H1 (cell line): ENCODE measurements at regions not wholly inside any gene's neighbourhood (a gene's known extent, or its start where the extent isn't known, plus 50 kb on each side); places are given as distances from the start of the nearest gene placed in this dataset.

Experiments used
- CTCF ChIA-PET: fragments of 300-600 bp; sonication (Branson Sonifier 250); formaldehyde crosslinking; loops from one replicate; lab custom pipeline; 2021; ENCODE audit not compliant: partially characterized antibody; lab: Charles Lee
- POLR2A ChIA-PET: fragments of 300-600 bp; sonication (Branson Sonifier 250); formaldehyde crosslinking; loops from one replicate; lab custom pipeline; 2021; ENCODE audit warnings: inconsistent platforms; ENCODE audit not compliant: partially characterized antibody; lab: Charles Lee
- DNase-seq, 2 experiments: peaks; one replicate each; pipeline versions ENCODE4 v3.0.0 to v3.0.0-alpha.2; 2010 to 2022; ENCODE audit warnings: low spot score in 2 of 2, low read depth in 1 of 2, mixed read lengths in 1 of 2
- FAIRE-seq: peaks from 2 replicates; lab custom pipeline; 2011; peaks lifted over from hg19 to GRCh38; lab: Jason Lieb, UNC
- H2AFZ ChIP-seq: 2 replicates; pipeline ENCODE4 v1.8.1; 2012; ENCODE audit warnings: low read length, inconsistent platforms
- H2AK5ac ChIP-seq: 2 replicates; pipeline ENCODE4 v1.6.1; 2013; ENCODE audit warnings: low read depth, low read length
- H2BK120ac ChIP-seq: replicated peaks from 2 replicates; pipeline ENCODE3; 2013; ENCODE audit warnings: low read depth, low read length, inconsistent platforms
- H2BK12ac ChIP-seq: 2 replicates; pipeline ENCODE4 v1.6.1; 2013; ENCODE audit warnings: low read depth, low read length
- H2BK15ac ChIP-seq: 2 replicates; pipeline ENCODE4 v1.6.1; 2013; ENCODE audit warnings: low read length
- H2BK20ac ChIP-seq: 2 replicates; pipeline ENCODE4 v1.6.1; 2013; ENCODE audit warnings: low read length
- H2BK5ac ChIP-seq: 2 replicates; pipeline ENCODE4 v1.6.1; 2013; ENCODE audit warnings: low read depth, low read length
- H3K14ac ChIP-seq: 2 replicates; pipeline ENCODE4 v1.6.1; 2013; ENCODE audit warnings: inconsistent platforms; ENCODE audit not compliant: insufficient read length
- H3K18ac ChIP-seq: 2 replicates; pipeline ENCODE4 v1.6.1; 2013; ENCODE audit warnings: low read length; ENCODE audit errors: extremely low read depth
- H3K23ac ChIP-seq: 2 replicates; pipeline ENCODE4 v1.6.1; 2013; ENCODE audit warnings: inconsistent platforms; ENCODE audit not compliant: insufficient read length
- H3K23me2 ChIP-seq: 2 replicates; pipeline ENCODE4 v1.6.1; 2013; ENCODE audit warnings: low read depth, low read length
- H3K27ac ChIP-seq: 2 replicates; pipeline ENCODE4 v1.6.1; 2011; ENCODE audit warnings: low read depth, low read length, inconsistent platforms
- H3K27me3 ChIP-seq, 4 experiments: replicated peaks in 1 of 4; 1 replicate in 1 of 4; 2 replicates in 3 of 4; pipeline versions ENCODE4 v1.6.1 to v1.8.1; 2011 to 2013; ENCODE audit warnings: low read length in 3 of 4, mild to moderate bottlenecking in 3 of 4, inconsistent platforms in 2 of 4, mixed read lengths in 2 of 4, moderate library complexity in 1 of 4; ENCODE audit not compliant: control insufficient read depth in 3 of 4, insufficient read depth in 3 of 4; ENCODE audit errors: extremely low read depth in 1 of 4
- H3K36me3 ChIP-seq, 4 experiments: 2 replicates each; pipeline versions ENCODE4 v1.6.1 to v1.8.1; 2011 to 2013; ENCODE audit warnings: mild to moderate bottlenecking in 4 of 4, low read length in 3 of 4, moderate library complexity in 2 of 4, control low read depth in 1 of 4, inconsistent platforms in 1 of 4; ENCODE audit not compliant: insufficient read depth in 4 of 4, control insufficient read depth in 2 of 4
- H3K4ac ChIP-seq: replicated peaks from 2 replicates; pipeline ENCODE3; 2013; ENCODE audit warnings: low read length, low read depth, mixed read lengths, inconsistent platforms; ENCODE audit not compliant: insufficient read length
- H3K4me1 ChIP-seq, 4 experiments: replicated peaks in 1 of 4; 1 replicate in 1 of 4; 2 replicates in 3 of 4; pipeline versions ENCODE4 v1.6.1 to v1.8.1; 2011 to 2013; ENCODE audit warnings: low read length in 3 of 4, inconsistent platforms in 2 of 4, mixed read lengths in 1 of 4; ENCODE audit not compliant: insufficient read depth in 4 of 4, control insufficient read depth in 3 of 4
- H3K4me2 ChIP-seq, 2 experiments: 2 replicates each; pipeline versions ENCODE4 v1.6.1 to v1.8.1; 2011 to 2013; ENCODE audit warnings: low read depth in 2 of 2, low read length in 2 of 2, control low read depth in 1 of 2, inconsistent platforms in 1 of 2, mild to moderate bottlenecking in 1 of 2; ENCODE audit not compliant: insufficient read depth in 1 of 2
- H3K4me3 ChIP-seq, 4 experiments: fragments of 200-600, 300-600 bp in 1 of 4; sonication (generic), shearing (Covaris generic), sonication (Bioruptor Twin) in 1 of 4; 2 replicates each; pipeline versions ENCODE4 v1.5.1 to v1.8.1; 2011 to 2016; ENCODE audit warnings: low read length in 4 of 4, low read depth in 3 of 4, control low read depth in 2 of 4, inconsistent platforms in 2 of 4, mild to moderate bottlenecking in 2 of 4, mixed read lengths in 1 of 4, moderate library complexity in 1 of 4; ENCODE audit not compliant: insufficient read depth in 2 of 4; ENCODE audit errors: extremely low read depth in 1 of 4
- H3K56ac ChIP-seq: replicated peaks from 2 replicates; pipeline ENCODE3; 2013; ENCODE audit warnings: low read depth, mild to moderate bottlenecking, mixed read lengths, low read length, inconsistent platforms; ENCODE audit not compliant: insufficient read length
- H3K79me1 ChIP-seq: 2 replicates; pipeline ENCODE4 v1.6.1; 2013; ENCODE audit warnings: low read depth, low read length, control low read depth
- H3K79me2 ChIP-seq, 2 experiments: 2 replicates each; pipeline versions ENCODE4 v1.6.1 to v1.8.1; 2012 to 2013; ENCODE audit warnings: low read length in 2 of 2, mild to moderate bottlenecking in 2 of 2, inconsistent platforms in 1 of 2; ENCODE audit not compliant: insufficient read depth in 2 of 2, control insufficient read depth in 1 of 2
- H3K9ac ChIP-seq, 4 experiments: replicated peaks in 1 of 4; 1 replicate in 1 of 4; 2 replicates in 3 of 4; pipeline versions ENCODE4 v1.6.1 to v1.8.1; 2011 to 2013; ENCODE audit warnings: low read depth in 3 of 4, low read length in 3 of 4, control low read depth in 2 of 4, mild to moderate bottlenecking in 2 of 4, moderate library complexity in 2 of 4, inconsistent platforms in 1 of 4; ENCODE audit errors: extremely low read depth in 1 of 4
- H3K9me3 ChIP-seq, 2 experiments: 2 replicates each; pipeline versions ENCODE4 v1.6.1 to v1.8.1; 2012 to 2013; ENCODE audit warnings: mild to moderate bottlenecking in 2 of 2, moderate library complexity in 2 of 2, control low read depth in 1 of 2, inconsistent platforms in 1 of 2, low read depth in 1 of 2, low read length in 1 of 2, mixed read lengths in 1 of 2; ENCODE audit not compliant: insufficient read depth in 2 of 2
- H4K20me1 ChIP-seq, 2 experiments: replicated peaks in 1 of 2; 2 replicates each; pipeline versions ENCODE3 to v1.8.1; 2011 to 2013; ENCODE audit warnings: inconsistent platforms in 2 of 2, low read length in 2 of 2, mild to moderate bottlenecking in 1 of 2; ENCODE audit not compliant: insufficient read depth in 2 of 2, control insufficient read depth in 1 of 2
- H4K5ac ChIP-seq: 2 replicates; pipeline ENCODE4 v1.6.1; 2013; ENCODE audit warnings: low read length, low read depth, mixed read lengths, inconsistent platforms; ENCODE audit not compliant: insufficient read length
- H4K8ac ChIP-seq: 2 replicates; pipeline ENCODE4 v1.8.0; 2013; ENCODE audit warnings: mild to moderate bottlenecking, moderate library complexity, low read length, inconsistent platforms; ENCODE audit not compliant: insufficient read depth; ENCODE audit errors: extremely low read depth
- H4K91ac ChIP-seq: replicated peaks from 2 replicates; pipeline ENCODE3; 2013; ENCODE audit warnings: low read length, mixed read lengths, inconsistent platforms; ENCODE audit not compliant: insufficient read length
- CBX8 ChIP-seq: fragments of 300-800, 300-1000 bp; sonication (generic); IDR thresholded peaks from 2 replicates; pipeline ENCODE4 v1.7.1; 2016; ENCODE audit warnings: low read depth, low read length, borderline replicate concordance
- SIX5 ChIP-seq: IDR thresholded peaks from 2 replicates; pipeline ENCODE4 v1.6.1; 2011; ENCODE audit warnings: mild to moderate bottlenecking, low read depth, low read length
- TF ChIP-seq, protein P1 (sequence below): IDR thresholded peaks from 2 replicates; pipeline ENCODE4 v1.6.1; 2012; ENCODE audit warnings: inconsistent platforms
- TF ChIP-seq, protein P2 (sequence below), 3 experiments: IDR thresholded peaks; 1 replicate in 2 of 3; 2 replicates in 1 of 3; pipeline versions ENCODE4 v1.5.1 to v1.6.1; 2011; ENCODE audit warnings: low read length in 3 of 3, mild to moderate bottlenecking in 3 of 3, inconsistent platforms in 2 of 3, low read depth in 1 of 3, moderate library complexity in 1 of 3; ENCODE audit not compliant: insufficient read depth in 1 of 3; ENCODE audit errors: control extremely low read depth in 1 of 3

DNA sequence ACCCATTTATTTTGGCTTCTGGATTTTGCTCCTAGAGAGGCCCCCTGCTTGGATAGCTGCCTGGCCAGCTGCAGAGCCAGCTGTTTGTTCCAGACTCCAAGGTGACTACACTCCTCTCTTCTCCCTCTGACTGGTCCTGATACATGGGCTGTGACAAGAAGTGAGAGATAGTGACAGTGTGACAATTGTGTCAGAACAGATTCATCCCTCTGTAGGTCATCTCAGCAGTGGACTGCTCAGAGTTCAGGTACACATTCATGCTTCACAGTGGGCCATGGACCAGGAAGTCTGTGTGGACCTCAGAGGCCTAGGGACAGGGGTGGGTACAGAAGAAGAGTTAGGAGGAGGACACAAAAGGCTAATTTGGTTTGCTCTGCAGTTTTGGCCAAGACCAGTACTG, 188.2 kb upstream of the MKLN1 start:
- Histone ChIP-seq H3K18ac (no peak overlapping the region), H4K91ac (no peak overlapping the region), H3K27ac (no peak overlapping the region), H4K20me1 (no peaks in the 10 kb centered on the region), H3K36me3 (no peaks in the 10 kb centered on the region), H3K23ac (no peak overlapping the region), H3K4ac (no peak overlapping the region), H3K23me2 (no peaks in the 10 kb centered on the region), H3K79me1 (no peaks in the 10 kb centered on the region; the same call in 1 of the 2 replicates), H2BK12ac (no peak overlapping the region), H4K8ac (no peak overlapping the region), H2AK5ac (no peak overlapping the region), H3K9me3 (no peaks in the 10 kb centered on the region), H3K56ac (no peak overlapping the region), H3K14ac (no peak overlapping the region), H3K9ac (no peak overlapping the region), H4K5ac (no peak overlapping the region), H3K4me2 (no peak overlapping the region), H2BK5ac (no peak overlapping the region), H3K79me2 (no peaks in the 10 kb centered on the region), H2BK20ac (no peak overlapping the region), H3K27me3 (no peaks in the 10 kb centered on the region), H2BK15ac (no peak overlapping the region), H2AFZ (no peak overlapping the region), H3K4me1 (no peaks in the 10 kb centered on the region), H3K4me3 (no peak overlapping the region), H2BK120ac (no peak overlapping the region)
- no peak for FAIRE-seq
- ChIA-PET POLR2A (no interaction called here), CTCF (no interaction called here)
- no peak for DNase-seq
- no peak for TF ChIP-seq SIX5
- TF ChIP-seq, protein P1, sequence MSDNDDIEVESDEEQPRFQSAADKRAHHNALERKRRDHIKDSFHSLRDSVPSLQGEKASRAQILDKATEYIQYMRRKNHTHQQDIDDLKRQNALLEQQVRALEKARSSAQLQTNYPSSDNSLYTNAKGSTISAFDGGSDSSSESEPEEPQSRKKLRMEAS, result no peak
- no peak for TF ChIP-seq CBX8
- TF ChIP-seq, protein P2, sequence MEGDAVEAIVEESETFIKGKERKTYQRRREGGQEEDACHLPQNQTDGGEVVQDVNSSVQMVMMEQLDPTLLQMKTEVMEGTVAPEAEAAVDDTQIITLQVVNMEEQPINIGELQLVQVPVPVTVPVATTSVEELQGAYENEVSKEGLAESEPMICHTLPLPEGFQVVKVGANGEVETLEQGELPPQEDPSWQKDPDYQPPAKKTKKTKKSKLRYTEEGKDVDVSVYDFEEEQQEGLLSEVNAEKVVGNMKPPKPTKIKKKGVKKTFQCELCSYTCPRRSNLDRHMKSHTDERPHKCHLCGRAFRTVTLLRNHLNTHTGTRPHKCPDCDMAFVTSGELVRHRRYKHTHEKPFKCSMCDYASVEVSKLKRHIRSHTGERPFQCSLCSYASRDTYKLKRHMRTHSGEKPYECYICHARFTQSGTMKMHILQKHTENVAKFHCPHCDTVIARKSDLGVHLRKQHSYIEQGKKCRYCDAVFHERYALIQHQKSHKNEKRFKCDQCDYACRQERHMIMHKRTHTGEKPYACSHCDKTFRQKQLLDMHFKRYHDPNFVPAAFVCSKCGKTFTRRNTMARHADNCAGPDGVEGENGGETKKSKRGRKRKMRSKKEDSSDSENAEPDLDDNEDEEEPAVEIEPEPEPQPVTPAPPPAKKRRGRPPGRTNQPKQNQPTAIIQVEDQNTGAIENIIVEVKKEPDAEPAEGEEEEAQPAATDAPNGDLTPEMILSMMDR (IDR thresholded peaks at IDR 0.05; ENCODE audit: control extremely low read depth in 1 of 3, insufficient read depth in 1 of 3, low read depth in 1 of 3, low read length in 3 of 3), result no peak
